ENCODE measurements at regions not wholly inside any gene's neighbourhood (a gene's known extent, or its start where the extent isn't known, plus 50 kb on each side); places are given as distances from the start of the nearest gene placed in this dataset.

DNA sequence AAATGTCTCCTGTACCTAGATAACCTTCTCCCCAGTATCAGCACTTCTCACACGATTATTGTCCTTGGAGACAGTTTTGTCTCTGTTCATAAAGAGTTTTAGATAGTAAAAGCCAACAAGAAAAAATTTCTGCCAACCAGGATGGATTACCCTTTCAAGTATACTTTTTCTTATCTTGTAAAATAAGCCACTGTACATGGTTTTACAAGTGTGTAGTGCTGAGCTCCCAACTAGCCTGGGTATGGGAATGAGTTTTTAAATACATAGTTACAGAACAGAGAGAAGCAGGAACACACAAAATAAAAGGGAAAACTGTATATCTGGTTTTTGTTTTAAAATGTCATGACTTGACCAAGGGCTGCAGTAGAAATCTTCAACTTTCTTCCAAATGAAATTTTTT lies 76.7 kb downstream of the C18orf54 start:
- TF ChIP-seq, protein P1, sequence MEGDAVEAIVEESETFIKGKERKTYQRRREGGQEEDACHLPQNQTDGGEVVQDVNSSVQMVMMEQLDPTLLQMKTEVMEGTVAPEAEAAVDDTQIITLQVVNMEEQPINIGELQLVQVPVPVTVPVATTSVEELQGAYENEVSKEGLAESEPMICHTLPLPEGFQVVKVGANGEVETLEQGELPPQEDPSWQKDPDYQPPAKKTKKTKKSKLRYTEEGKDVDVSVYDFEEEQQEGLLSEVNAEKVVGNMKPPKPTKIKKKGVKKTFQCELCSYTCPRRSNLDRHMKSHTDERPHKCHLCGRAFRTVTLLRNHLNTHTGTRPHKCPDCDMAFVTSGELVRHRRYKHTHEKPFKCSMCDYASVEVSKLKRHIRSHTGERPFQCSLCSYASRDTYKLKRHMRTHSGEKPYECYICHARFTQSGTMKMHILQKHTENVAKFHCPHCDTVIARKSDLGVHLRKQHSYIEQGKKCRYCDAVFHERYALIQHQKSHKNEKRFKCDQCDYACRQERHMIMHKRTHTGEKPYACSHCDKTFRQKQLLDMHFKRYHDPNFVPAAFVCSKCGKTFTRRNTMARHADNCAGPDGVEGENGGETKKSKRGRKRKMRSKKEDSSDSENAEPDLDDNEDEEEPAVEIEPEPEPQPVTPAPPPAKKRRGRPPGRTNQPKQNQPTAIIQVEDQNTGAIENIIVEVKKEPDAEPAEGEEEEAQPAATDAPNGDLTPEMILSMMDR (IDR thresholded peaks at IDR 0.05; ENCODE audit: insufficient read depth, low read length), result no peak
- TF ChIP-seq SPI1 (IDR thresholded peaks at IDR 0.05; ENCODE audit: borderline replicate concordance, low read depth) (no peak), POLR2AphosphoS5 (IDR thresholded peaks at IDR 0.05; ENCODE audit: low read depth) (no peak), GABPA (IDR thresholded peaks at IDR 0.05; ENCODE audit: low read depth) (no peak)
- TF ChIP-seq, protein P2, sequence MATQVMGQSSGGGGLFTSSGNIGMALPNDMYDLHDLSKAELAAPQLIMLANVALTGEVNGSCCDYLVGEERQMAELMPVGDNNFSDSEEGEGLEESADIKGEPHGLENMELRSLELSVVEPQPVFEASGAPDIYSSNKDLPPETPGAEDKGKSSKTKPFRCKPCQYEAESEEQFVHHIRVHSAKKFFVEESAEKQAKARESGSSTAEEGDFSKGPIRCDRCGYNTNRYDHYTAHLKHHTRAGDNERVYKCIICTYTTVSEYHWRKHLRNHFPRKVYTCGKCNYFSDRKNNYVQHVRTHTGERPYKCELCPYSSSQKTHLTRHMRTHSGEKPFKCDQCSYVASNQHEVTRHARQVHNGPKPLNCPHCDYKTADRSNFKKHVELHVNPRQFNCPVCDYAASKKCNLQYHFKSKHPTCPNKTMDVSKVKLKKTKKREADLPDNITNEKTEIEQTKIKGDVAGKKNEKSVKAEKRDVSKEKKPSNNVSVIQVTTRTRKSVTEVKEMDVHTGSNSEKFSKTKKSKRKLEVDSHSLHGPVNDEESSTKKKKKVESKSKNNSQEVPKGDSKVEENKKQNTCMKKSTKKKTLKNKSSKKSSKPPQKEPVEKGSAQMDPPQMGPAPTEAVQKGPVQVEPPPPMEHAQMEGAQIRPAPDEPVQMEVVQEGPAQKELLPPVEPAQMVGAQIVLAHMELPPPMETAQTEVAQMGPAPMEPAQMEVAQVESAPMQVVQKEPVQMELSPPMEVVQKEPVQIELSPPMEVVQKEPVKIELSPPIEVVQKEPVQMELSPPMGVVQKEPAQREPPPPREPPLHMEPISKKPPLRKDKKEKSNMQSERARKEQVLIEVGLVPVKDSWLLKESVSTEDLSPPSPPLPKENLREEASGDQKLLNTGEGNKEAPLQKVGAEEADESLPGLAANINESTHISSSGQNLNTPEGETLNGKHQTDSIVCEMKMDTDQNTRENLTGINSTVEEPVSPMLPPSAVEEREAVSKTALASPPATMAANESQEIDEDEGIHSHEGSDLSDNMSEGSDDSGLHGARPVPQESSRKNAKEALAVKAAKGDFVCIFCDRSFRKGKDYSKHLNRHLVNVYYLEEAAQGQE (IDR thresholded peaks at IDR 0.05; ENCODE audit: insufficient replicate concordance, low read depth), result no peak
